H1 (cell line): ENCODE measurements at regions not wholly inside any gene's neighbourhood (a gene's known extent, or its start where the extent isn't known, plus 50 kb on each side); places are given as distances from the start of the nearest gene placed in this dataset.

Experiments used
- CTCF ChIA-PET: fragments of 300-600 bp; sonication (Branson Sonifier 250); formaldehyde crosslinking; loops from one replicate; lab custom pipeline; 2021; ENCODE audit not compliant: partially characterized antibody; lab: Charles Lee
- POLR2A ChIA-PET: fragments of 300-600 bp; sonication (Branson Sonifier 250); formaldehyde crosslinking; loops from one replicate; lab custom pipeline; 2021; ENCODE audit warnings: inconsistent platforms; ENCODE audit not compliant: partially characterized antibody; lab: Charles Lee
- DNase-seq, 2 experiments: peaks; one replicate each; pipeline versions ENCODE4 v3.0.0 to v3.0.0-alpha.2; 2010 to 2022; ENCODE audit warnings: low spot score in 2 of 2, low read depth in 1 of 2, mixed read lengths in 1 of 2
- FAIRE-seq: peaks from 2 replicates; lab custom pipeline; 2011; peaks lifted over from hg19 to GRCh38; lab: Jason Lieb, UNC
- H2AFZ ChIP-seq: 2 replicates; pipeline ENCODE4 v1.8.1; 2012; ENCODE audit warnings: low read length, inconsistent platforms
- H2AK5ac ChIP-seq: 2 replicates; pipeline ENCODE4 v1.6.1; 2013; ENCODE audit warnings: low read depth, low read length
- H2BK120ac ChIP-seq: replicated peaks from 2 replicates; pipeline ENCODE3; 2013; ENCODE audit warnings: low read depth, low read length, inconsistent platforms
- H2BK12ac ChIP-seq: 2 replicates; pipeline ENCODE4 v1.6.1; 2013; ENCODE audit warnings: low read depth, low read length
- H2BK15ac ChIP-seq: 2 replicates; pipeline ENCODE4 v1.6.1; 2013; ENCODE audit warnings: low read length
- H2BK20ac ChIP-seq: 2 replicates; pipeline ENCODE4 v1.6.1; 2013; ENCODE audit warnings: low read length
- H2BK5ac ChIP-seq: 2 replicates; pipeline ENCODE4 v1.6.1; 2013; ENCODE audit warnings: low read depth, low read length
- H3K14ac ChIP-seq: 2 replicates; pipeline ENCODE4 v1.6.1; 2013; ENCODE audit warnings: inconsistent platforms; ENCODE audit not compliant: insufficient read length
- H3K18ac ChIP-seq: 2 replicates; pipeline ENCODE4 v1.6.1; 2013; ENCODE audit warnings: low read length; ENCODE audit errors: extremely low read depth
- H3K23ac ChIP-seq: 2 replicates; pipeline ENCODE4 v1.6.1; 2013; ENCODE audit warnings: inconsistent platforms; ENCODE audit not compliant: insufficient read length
- H3K23me2 ChIP-seq: 2 replicates; pipeline ENCODE4 v1.6.1; 2013; ENCODE audit warnings: low read depth, low read length
- H3K27ac ChIP-seq: 2 replicates; pipeline ENCODE4 v1.6.1; 2011; ENCODE audit warnings: low read depth, low read length, inconsistent platforms
- H3K27me3 ChIP-seq, 4 experiments: replicated peaks in 1 of 4; 1 replicate in 1 of 4; 2 replicates in 3 of 4; pipeline versions ENCODE4 v1.6.1 to v1.8.1; 2011 to 2013; ENCODE audit warnings: low read length in 3 of 4, mild to moderate bottlenecking in 3 of 4, inconsistent platforms in 2 of 4, mixed read lengths in 2 of 4, moderate library complexity in 1 of 4; ENCODE audit not compliant: control insufficient read depth in 3 of 4, insufficient read depth in 3 of 4; ENCODE audit errors: extremely low read depth in 1 of 4
- H3K36me3 ChIP-seq, 4 experiments: 2 replicates each; pipeline versions ENCODE4 v1.6.1 to v1.8.1; 2011 to 2013; ENCODE audit warnings: mild to moderate bottlenecking in 4 of 4, low read length in 3 of 4, moderate library complexity in 2 of 4, control low read depth in 1 of 4, inconsistent platforms in 1 of 4; ENCODE audit not compliant: insufficient read depth in 4 of 4, control insufficient read depth in 2 of 4
- H3K4ac ChIP-seq: replicated peaks from 2 replicates; pipeline ENCODE3; 2013; ENCODE audit warnings: low read length, low read depth, mixed read lengths, inconsistent platforms; ENCODE audit not compliant: insufficient read length
- H3K4me1 ChIP-seq, 4 experiments: replicated peaks in 1 of 4; 1 replicate in 1 of 4; 2 replicates in 3 of 4; pipeline versions ENCODE4 v1.6.1 to v1.8.1; 2011 to 2013; ENCODE audit warnings: low read length in 3 of 4, inconsistent platforms in 2 of 4, mixed read lengths in 1 of 4; ENCODE audit not compliant: insufficient read depth in 4 of 4, control insufficient read depth in 3 of 4
- H3K4me2 ChIP-seq, 2 experiments: 2 replicates each; pipeline versions ENCODE4 v1.6.1 to v1.8.1; 2011 to 2013; ENCODE audit warnings: low read depth in 2 of 2, low read length in 2 of 2, control low read depth in 1 of 2, inconsistent platforms in 1 of 2, mild to moderate bottlenecking in 1 of 2; ENCODE audit not compliant: insufficient read depth in 1 of 2
- H3K4me3 ChIP-seq, 4 experiments: fragments of 200-600, 300-600 bp in 1 of 4; sonication (generic), shearing (Covaris generic), sonication (Bioruptor Twin) in 1 of 4; 2 replicates each; pipeline versions ENCODE4 v1.5.1 to v1.8.1; 2011 to 2016; ENCODE audit warnings: low read length in 4 of 4, low read depth in 3 of 4, control low read depth in 2 of 4, inconsistent platforms in 2 of 4, mild to moderate bottlenecking in 2 of 4, mixed read lengths in 1 of 4, moderate library complexity in 1 of 4; ENCODE audit not compliant: insufficient read depth in 2 of 4; ENCODE audit errors: extremely low read depth in 1 of 4
- H3K56ac ChIP-seq: replicated peaks from 2 replicates; pipeline ENCODE3; 2013; ENCODE audit warnings: low read depth, mild to moderate bottlenecking, mixed read lengths, low read length, inconsistent platforms; ENCODE audit not compliant: insufficient read length
- H3K79me1 ChIP-seq: 2 replicates; pipeline ENCODE4 v1.6.1; 2013; ENCODE audit warnings: low read depth, low read length, control low read depth
- H3K79me2 ChIP-seq, 2 experiments: 2 replicates each; pipeline versions ENCODE4 v1.6.1 to v1.8.1; 2012 to 2013; ENCODE audit warnings: low read length in 2 of 2, mild to moderate bottlenecking in 2 of 2, inconsistent platforms in 1 of 2; ENCODE audit not compliant: insufficient read depth in 2 of 2, control insufficient read depth in 1 of 2
- H3K9ac ChIP-seq, 4 experiments: replicated peaks in 1 of 4; 1 replicate in 1 of 4; 2 replicates in 3 of 4; pipeline versions ENCODE4 v1.6.1 to v1.8.1; 2011 to 2013; ENCODE audit warnings: low read depth in 3 of 4, low read length in 3 of 4, control low read depth in 2 of 4, mild to moderate bottlenecking in 2 of 4, moderate library complexity in 2 of 4, inconsistent platforms in 1 of 4; ENCODE audit errors: extremely low read depth in 1 of 4
- H3K9me3 ChIP-seq, 2 experiments: 2 replicates each; pipeline versions ENCODE4 v1.6.1 to v1.8.1; 2012 to 2013; ENCODE audit warnings: mild to moderate bottlenecking in 2 of 2, moderate library complexity in 2 of 2, control low read depth in 1 of 2, inconsistent platforms in 1 of 2, low read depth in 1 of 2, low read length in 1 of 2, mixed read lengths in 1 of 2; ENCODE audit not compliant: insufficient read depth in 2 of 2
- H4K20me1 ChIP-seq, 2 experiments: replicated peaks in 1 of 2; 2 replicates each; pipeline versions ENCODE3 to v1.8.1; 2011 to 2013; ENCODE audit warnings: inconsistent platforms in 2 of 2, low read length in 2 of 2, mild to moderate bottlenecking in 1 of 2; ENCODE audit not compliant: insufficient read depth in 2 of 2, control insufficient read depth in 1 of 2
- H4K5ac ChIP-seq: 2 replicates; pipeline ENCODE4 v1.6.1; 2013; ENCODE audit warnings: low read length, low read depth, mixed read lengths, inconsistent platforms; ENCODE audit not compliant: insufficient read length
- H4K8ac ChIP-seq: 2 replicates; pipeline ENCODE4 v1.8.0; 2013; ENCODE audit warnings: mild to moderate bottlenecking, moderate library complexity, low read length, inconsistent platforms; ENCODE audit not compliant: insufficient read depth; ENCODE audit errors: extremely low read depth
- H4K91ac ChIP-seq: replicated peaks from 2 replicates; pipeline ENCODE3; 2013; ENCODE audit warnings: low read length, mixed read lengths, inconsistent platforms; ENCODE audit not compliant: insufficient read length
- BCL11A ChIP-seq, 2 experiments: IDR thresholded peaks; one replicate each; pipeline ENCODE4 v1.6.1; 2011; ENCODE audit warnings: low read depth in 2 of 2, low read length in 2 of 2, mild to moderate bottlenecking in 2 of 2
- CEBPB ChIP-seq: IDR thresholded peaks from 2 replicates; pipeline ENCODE4 v1.6.1; 2012; ENCODE audit warnings: low read depth, low read length
- MAFK ChIP-seq: IDR thresholded peaks from 2 replicates; pipeline ENCODE4 v1.6.1; 2012; ENCODE audit warnings: low read depth, mild to moderate bottlenecking, improper control_type of control experiment, low read length
- RNF2 ChIP-seq: fragments of 200-900, 300-1000 bp; sonication (generic); IDR thresholded peaks from 2 replicates; pipeline ENCODE4 v1.7.1; 2016; ENCODE audit warnings: borderline replicate concordance, low read depth, mild to moderate bottlenecking, antibody characterized with exemption, low read length; ENCODE audit not compliant: poor library complexity, severe bottlenecking; ENCODE audit errors: missing control alignments
- WGBS, 2 experiments: shearing (Covaris generic) in 1 of 2; methylation state at CpG; one replicate each; pipeline versions ENCODE4 v1.1.6 to v1.1.7; 2013 to 2015; ENCODE audit warnings: low lambda C conversion rate in 2 of 2, mixed read lengths in 2 of 2, inconsistent platforms in 1 of 2, low coverage in 1 of 2, missing lambda C conversion rate in 1 of 2; ENCODE audit not compliant: insufficient replicate concordance in 2 of 2, insufficient coverage in 1 of 2, insufficient read length in 1 of 2; ENCODE audit errors: extremely low coverage in 1 of 2, missing lambda C conversion rate in 1 of 2; 5-methylcytosine and 5-hydroxymethylcytosine counted together

GRCh38 chr9:116027951-116028350 lies 125.6 kb upstream of the PAPPA start:
- Histone ChIP-seq H3K79me1 (no peaks in the 10 kb centered on the region), H3K27ac (no peak overlapping the region), H3K4me3 (no peak overlapping the region), H2AFZ (no peak overlapping the region), H3K23ac (no peak overlapping the region), H3K56ac (no peak overlapping the region), H2BK120ac (no peak overlapping the region), H3K14ac (no peak overlapping the region), H3K4ac (no peak overlapping the region), H3K36me3 (no peaks in the 10 kb centered on the region), H3K9ac (no peak overlapping the region), H2BK5ac (no peak overlapping the region), H2AK5ac (no peak overlapping the region), H4K91ac (no peak overlapping the region), H4K20me1 (no peaks in the 10 kb centered on the region), H3K23me2 (no peaks in the 10 kb centered on the region), H3K79me2 (no peaks in the 10 kb centered on the region), H2BK12ac (no peak overlapping the region), H4K5ac (no peak overlapping the region), H4K8ac (no peak overlapping the region), H3K9me3 (no peaks in the 10 kb centered on the region), H3K18ac (no peak overlapping the region), H2BK20ac (no peak overlapping the region), H3K4me1 (no peaks in the 10 kb centered on the region), H2BK15ac (no peak overlapping the region), H3K27me3 (no peaks in the 10 kb centered on the region), H3K4me2 (no peak overlapping the region)
- DNase-seq (no peak), FAIRE-seq (no peak)
- POLR2A ChIA-PET: no interaction called here
- 88% methylated on average over 1 of the region's 1 CpG; no CpG with 5 or more reads in 1 of the 2 experiments for WGBS, 2 experiments
- CTCF ChIA-PET: interaction anchor here (1.7 kb wide), 1 partner anchor 15 kb away, joined by 3 read pairs; no protein-coding TSS in a partner anchor
- TF ChIP-seq BCL11A (IDR thresholded peaks at IDR 0.05; ENCODE audit: low read depth in 2 of 2, low read length in 2 of 2) (no peak), CEBPB (no peak), RNF2 (no peak), MAFK (no peak)
